Mucosa of stomach (tissue), 1 donor: ENCODE measurements at regions not wholly inside any gene's neighbourhood (a gene's known extent, or its start where the extent isn't known, plus 50 kb on each side); places are given as distances from the start of the nearest gene placed in this dataset.

Experiments used
- H3K27me3 ChIP-seq: one replicate; pipeline ENCODE4 v1.7.0; 2013; ENCODE audit warnings: mild to moderate bottlenecking, low read length; ENCODE audit not compliant: control insufficient read depth, insufficient read depth
- H3K36me3 ChIP-seq: one replicate; pipeline ENCODE4 v1.7.0; 2013; ENCODE audit warnings: low read length; ENCODE audit not compliant: control insufficient read depth, insufficient read depth
- H3K4me1 ChIP-seq: one replicate; pipeline ENCODE4 v1.7.0; 2013; ENCODE audit warnings: mild to moderate bottlenecking, low read length; ENCODE audit not compliant: control insufficient read depth, insufficient read depth
- H3K4me3 ChIP-seq: one replicate; pipeline ENCODE4 v1.7.0; 2013; ENCODE audit warnings: low read length
- H3K9ac ChIP-seq: one replicate; pipeline ENCODE4 v1.7.0; 2013; ENCODE audit warnings: mild to moderate bottlenecking, low read length, moderate library complexity
- H3K9me3 ChIP-seq: one replicate; pipeline ENCODE4 v1.7.0; 2013; ENCODE audit warnings: mild to moderate bottlenecking, low read length, moderate library complexity; ENCODE audit not compliant: control insufficient read depth
- donor health status: Pancreatic carcinoma.

DNA sequence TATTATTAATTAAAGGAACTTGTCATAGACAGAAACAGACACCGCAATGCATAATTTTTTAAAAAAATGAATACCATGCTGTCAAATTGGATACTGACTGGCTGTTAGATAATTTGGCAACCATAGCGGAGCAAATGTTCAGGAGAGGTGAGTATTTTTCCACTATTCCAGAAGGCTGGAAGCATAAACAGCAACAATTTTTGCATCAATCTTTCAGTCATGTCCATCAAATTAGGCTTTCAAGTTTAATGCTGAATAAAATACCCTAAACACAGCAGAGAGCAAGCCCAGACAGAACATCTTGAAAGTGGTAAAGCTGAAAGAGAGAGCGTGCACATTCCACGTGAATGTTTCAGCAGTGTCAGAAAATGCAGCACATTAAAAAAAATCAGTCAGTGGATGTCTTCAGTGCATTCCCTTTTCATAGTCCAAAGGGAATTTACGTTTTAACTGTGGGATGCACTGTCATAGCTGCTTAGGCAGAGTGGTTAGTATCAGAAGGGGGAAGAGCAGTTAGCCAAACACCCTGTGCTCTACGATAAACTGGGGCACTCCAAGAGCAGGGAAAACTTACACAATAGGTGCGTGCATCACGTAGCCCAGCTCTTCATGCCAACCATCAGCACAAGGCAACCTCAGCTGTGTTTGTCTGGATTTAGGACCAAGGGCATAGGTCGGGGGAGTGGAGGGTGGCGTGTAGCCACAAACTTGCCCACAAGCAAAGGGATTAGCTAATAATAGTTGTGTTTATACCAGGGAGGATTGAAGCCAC lies 116.2 kb upstream of the STMND1 start:
- Histone ChIP-seq H3K36me3 (no peaks in the 10 kb centered on the region), H3K9ac (no peak overlapping the region), H3K27me3 (no peaks in the 10 kb centered on the region), H3K4me1 (no peaks in the 10 kb centered on the region), H3K9me3 (no peaks in the 10 kb centered on the region), H3K4me3 (no peak overlapping the region)

DNA sequence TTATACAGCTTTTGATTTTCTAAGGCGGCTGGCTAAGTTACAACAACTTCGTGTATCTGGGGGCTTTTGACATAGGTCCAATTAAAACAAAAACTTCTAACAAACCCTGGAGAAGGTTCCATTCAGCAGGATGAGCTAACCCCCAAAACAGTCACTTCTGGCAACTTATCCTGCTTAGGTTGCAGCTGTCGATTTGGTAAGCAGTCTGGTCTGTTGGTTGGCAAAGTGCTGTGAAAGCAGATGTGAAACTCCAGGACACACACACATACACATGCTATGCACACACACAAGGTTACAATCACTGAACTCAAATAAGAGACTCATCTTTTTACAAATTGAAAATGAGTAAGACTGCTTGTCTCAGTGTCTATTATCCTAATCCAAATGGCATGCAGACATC lies 119.0 kb upstream of the STMND1 start:
- no peaks in the 10 kb centered on the region for H3K9me3 ChIP-seq
- no peak overlapping the region for H3K4me3 ChIP-seq
- H3K36me3 ChIP-seq = no peaks in the 10 kb centered on the region
- H3K27me3 ChIP-seq = peaks cover 5% of the 10 kb centered on the region
- no peaks in the 10 kb centered on the region for H3K4me1 ChIP-seq
- no peak overlapping the region for H3K9ac ChIP-seq

DNA sequence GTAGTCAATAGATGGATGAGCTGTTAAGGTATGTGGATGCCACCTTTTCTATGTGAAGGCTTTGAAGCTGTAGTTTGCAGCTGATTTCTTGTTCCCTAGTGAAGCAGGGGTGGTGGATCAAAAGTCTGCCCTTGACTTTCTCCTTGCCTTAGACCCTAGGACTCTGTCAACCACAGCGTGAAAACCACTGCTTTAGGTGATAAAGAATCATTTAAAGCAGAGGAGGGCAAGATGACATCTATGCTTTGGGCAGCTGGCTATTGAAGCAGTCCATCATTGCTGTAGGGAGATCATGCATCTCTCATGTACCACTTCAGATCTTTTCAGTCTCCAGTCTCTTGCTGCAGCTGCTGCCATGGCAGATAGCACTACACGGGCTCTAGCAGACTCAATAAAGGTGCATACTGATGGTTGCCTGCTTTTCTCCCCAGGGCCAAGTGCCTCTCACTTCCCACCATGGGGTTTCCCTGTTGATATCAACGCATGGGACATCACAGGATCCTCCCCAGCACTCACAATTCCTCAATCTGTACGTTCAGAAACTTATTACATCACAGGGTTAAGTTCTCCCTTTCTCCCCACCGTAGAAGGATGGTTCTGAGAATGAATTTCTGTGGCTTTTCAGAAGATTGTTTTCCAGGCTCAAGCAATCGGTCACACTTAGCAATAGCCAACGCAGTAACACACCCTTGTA lies 122.0 kb upstream of the STMND1 start:
- peaks cover 5% of the 10 kb centered on the region for H3K27me3 ChIP-seq
- no peaks in the 10 kb centered on the region for H3K9me3 ChIP-seq
- H3K4me1 ChIP-seq = no peaks in the 10 kb centered on the region
- no peak overlapping the region for H3K4me3 ChIP-seq
- no peaks in the 10 kb centered on the region for H3K36me3 ChIP-seq
- H3K9ac ChIP-seq = no peak overlapping the region

DNA sequence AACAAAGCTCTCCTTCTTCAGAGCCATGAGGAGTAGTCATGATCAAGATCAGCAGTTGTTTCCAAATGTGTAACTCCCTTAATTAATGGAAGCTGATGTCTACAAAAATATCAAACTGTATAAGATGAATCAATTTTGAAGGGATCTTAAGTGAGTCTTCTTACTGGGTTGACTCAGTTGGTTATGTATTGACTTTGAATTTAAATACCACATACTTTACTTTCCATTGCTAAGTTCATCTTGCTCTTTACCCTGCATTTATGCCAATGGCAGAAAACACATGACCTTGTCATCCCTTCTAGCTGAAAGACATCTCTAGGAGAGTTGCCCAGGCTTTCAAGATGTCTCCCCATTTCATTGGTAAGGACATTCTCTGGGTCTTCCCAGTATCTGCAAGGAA lies 123.2 kb upstream of the STMND1 start:
- H3K9ac ChIP-seq = no peak overlapping the region
- no peaks in the 10 kb centered on the region for H3K4me1 ChIP-seq
- H3K36me3 ChIP-seq = no peaks in the 10 kb centered on the region
- H3K4me3 ChIP-seq = no peak overlapping the region
- no peaks in the 10 kb centered on the region for H3K9me3 ChIP-seq
- peaks cover 11% of the 10 kb centered on the region for H3K27me3 ChIP-seq

DNA sequence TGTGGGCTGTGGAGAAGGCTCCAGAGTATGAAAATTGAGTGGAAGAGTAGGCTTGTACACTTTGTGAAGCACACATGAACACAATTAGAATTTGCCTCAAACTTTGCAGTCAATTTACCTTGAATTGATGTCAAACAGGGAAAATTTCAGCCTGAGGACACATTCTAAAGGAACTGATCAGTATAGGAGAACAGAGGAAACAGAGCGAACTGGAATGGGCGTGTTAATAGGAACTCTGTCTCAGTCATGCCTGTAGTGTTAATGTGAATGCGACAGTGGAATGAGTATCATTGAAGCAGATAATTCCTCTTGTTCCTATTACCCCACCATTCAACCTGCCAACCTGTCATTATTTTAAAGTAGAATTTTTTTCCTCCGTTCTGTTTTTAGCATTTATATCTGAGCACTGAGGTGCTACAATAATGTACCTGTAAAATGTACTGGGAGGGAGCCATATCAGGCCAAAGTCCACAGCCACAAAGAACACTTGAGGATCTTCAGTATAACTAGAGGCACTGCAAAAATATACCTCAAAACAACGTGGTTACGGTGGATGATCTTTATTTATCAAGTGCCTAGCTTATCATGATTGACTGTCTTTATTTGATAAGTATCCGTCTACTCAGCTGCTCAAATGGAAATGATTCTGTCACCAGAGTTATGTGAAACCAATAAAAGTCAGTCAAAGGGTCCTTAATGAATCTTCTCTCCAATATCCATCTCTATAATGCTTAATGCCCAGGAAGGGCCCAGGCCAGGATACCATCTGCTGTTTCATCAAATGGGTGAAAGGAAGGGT lies 125.3 kb upstream of the STMND1 start:
- Histone ChIP-seq H3K36me3 (no peaks in the 10 kb centered on the region), H3K4me1 (no peaks in the 10 kb centered on the region), H3K27me3 (peaks cover 17% of the 10 kb centered on the region), H3K9me3 (no peaks in the 10 kb centered on the region), H3K4me3 (no peak overlapping the region), H3K9ac (no peak overlapping the region)

DNA sequence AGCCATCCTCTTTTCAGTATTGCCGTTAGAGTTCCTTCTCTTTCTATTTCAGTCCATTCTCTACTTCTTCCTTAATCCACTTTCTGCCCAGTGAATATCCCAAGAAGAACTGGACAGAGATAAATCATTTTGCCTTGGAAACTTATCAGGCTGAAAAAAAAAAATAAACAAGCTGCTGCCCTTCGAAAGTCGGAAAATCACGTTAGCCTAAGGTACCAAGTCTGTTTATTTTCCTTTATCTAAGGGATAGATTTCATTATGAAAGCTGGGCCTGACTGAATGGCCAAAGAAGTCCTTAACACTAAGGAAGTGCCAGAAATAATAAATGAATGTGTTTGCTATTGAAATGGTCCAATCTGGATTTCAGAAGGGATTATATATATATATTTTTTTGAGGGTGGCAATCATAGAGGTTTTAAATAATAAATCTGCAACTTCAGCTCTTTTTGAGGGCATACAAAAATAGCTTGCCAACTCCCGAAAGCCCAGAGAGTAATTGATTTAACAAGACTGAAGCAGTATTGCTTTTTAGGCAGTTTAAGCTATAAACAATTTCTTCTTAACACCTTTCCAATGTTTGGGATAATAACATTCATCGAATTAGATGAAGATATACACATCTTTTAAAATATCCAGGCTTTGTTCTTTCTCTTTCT lies 127.0 kb upstream of the STMND1 start:
- Histone ChIP-seq H3K4me3 (no peak overlapping the region), H3K4me1 (no peaks in the 10 kb centered on the region), H3K36me3 (no peaks in the 10 kb centered on the region), H3K27me3 (peaks cover 15% of the 10 kb centered on the region), H3K9ac (no peak overlapping the region), H3K9me3 (no peaks in the 10 kb centered on the region)

DNA sequence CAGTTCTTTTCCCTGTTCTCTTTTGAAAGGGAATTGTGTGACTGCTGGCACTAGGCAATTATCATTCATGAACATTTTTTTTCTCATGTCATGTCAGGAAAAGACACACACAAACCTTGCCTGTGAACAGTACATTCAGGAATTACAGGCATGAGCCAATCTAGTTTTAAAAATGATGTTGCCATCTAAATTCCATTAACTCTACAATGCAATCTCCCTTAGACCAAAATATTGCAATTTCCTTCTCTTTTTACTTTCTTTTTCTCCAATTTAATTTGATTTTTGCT lies 127.5 kb upstream of the STMND1 start:
- Histone ChIP-seq H3K36me3 (no peaks in the 10 kb centered on the region), H3K27me3 (peaks cover 12% of the 10 kb centered on the region), H3K4me3 (no peak overlapping the region), H3K9me3 (no peaks in the 10 kb centered on the region), H3K9ac (no peak overlapping the region), H3K4me1 (no peaks in the 10 kb centered on the region)

DNA sequence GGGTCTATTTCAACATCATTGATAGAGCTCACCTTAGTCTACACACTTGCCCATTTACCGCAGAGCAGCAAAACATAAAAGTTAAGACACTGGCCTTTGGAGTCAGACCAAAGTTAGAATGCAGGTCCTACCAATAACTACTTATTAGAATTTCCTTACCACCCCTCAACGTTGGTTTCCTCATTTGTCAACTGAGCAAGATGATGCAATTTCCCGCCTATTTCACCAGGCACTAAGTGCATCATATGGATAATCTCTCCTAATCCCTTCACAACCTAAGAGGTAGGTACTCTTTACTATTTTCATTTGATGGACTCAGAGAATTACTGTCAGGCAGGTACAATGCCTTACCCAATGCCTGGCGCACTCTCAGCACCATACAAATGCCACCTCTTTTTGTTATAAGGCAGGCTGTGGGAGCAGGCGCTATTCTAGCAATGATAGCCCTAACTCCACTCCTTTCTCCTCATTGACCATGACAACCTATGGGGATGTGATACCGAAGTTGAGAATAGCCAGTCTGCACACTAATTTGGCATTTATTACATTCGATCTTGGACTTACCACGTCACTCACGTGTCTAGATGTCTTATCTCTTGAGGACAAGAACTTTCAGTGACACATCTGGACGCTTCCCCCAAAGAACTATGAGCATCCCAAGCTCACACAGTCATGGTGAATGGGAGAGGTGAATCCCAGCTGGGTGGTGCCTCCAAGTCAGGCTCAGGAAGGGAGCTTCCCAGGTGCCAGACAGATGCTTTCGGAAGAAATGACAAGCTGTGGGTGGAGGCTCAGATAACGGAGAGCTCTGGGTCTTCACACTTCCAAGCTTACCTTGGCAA lies 128.1 kb upstream of the STMND1 start:
- Histone ChIP-seq H3K4me3 (no peak overlapping the region), H3K9ac (no peak overlapping the region), H3K27me3 (peaks cover 12% of the 10 kb centered on the region), H3K9me3 (no peaks in the 10 kb centered on the region), H3K36me3 (no peaks in the 10 kb centered on the region), H3K4me1 (no peaks in the 10 kb centered on the region)

DNA sequence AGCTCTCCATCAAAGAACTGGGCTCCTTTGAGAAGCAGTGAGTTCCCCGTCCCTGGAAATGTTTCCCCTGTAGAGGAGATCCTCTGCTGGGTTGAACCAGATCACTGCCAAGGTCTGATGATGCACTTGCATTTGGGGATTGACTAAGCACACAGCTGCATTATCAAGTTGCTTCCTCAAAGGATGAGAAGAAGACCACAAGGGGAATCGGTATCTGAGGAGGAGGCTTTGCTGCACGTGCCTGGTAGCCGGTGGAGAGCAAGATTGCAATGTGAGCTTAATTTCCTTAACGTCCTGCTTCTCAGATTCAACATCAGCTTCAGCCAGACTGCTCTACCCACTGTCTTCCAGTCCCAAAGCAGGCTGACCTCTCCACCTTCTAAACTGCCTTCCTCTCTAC lies 128.8 kb upstream of the STMND1 start:
- H3K9me3 ChIP-seq = no peaks in the 10 kb centered on the region

DNA sequence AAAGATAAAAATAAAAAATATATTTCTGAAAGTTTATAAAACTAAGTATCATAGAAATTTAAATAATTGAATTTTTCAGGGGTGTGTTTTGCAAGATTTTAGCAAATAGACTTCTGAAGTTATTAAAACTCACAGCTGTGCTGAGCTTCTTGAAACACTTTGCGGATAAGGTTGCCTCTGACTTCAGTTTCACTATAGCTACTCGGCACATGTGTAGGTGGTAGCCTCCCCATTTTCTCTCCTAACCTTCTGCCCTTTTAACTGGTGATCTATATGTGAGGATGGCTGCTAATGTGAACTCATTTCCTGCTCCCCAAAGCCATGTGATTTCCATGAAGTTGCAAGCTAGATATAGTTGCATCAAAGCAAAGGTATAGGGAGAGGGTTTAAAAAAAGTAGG lies 129.3 kb upstream of the STMND1 start:
- no peaks in the 10 kb centered on the region for H3K9me3 ChIP-seq
- no peaks in the 10 kb centered on the region for H3K4me1 ChIP-seq
- H3K9ac ChIP-seq = no peak overlapping the region
- H3K27me3 ChIP-seq = peaks cover 12% of the 10 kb centered on the region
- no peaks in the 10 kb centered on the region for H3K36me3 ChIP-seq
- H3K4me3 ChIP-seq = no peak overlapping the region

More for the DNA sequence above, 128.8 kb upstream of the STMND1 start:
- no peaks in the 10 kb centered on the region for H3K36me3 ChIP-seq
- H3K27me3 ChIP-seq = peaks cover 12% of the 10 kb centered on the region
- no peak overlapping the region for H3K9ac ChIP-seq
- H3K4me3 ChIP-seq = no peak overlapping the region
- H3K4me1 ChIP-seq = no peaks in the 10 kb centered on the region
